H1 (cell line): ENCODE measurements at regions not wholly inside any gene's neighbourhood (a gene's known extent, or its start where the extent isn't known, plus 50 kb on each side); places are given as distances from the start of the nearest gene placed in this dataset.

Experiments used
- CTCF ChIA-PET: fragments of 300-600 bp; sonication (Branson Sonifier 250); formaldehyde crosslinking; loops from one replicate; lab custom pipeline; 2021; ENCODE audit not compliant: partially characterized antibody; lab: Charles Lee
- POLR2A ChIA-PET: fragments of 300-600 bp; sonication (Branson Sonifier 250); formaldehyde crosslinking; loops from one replicate; lab custom pipeline; 2021; ENCODE audit warnings: inconsistent platforms; ENCODE audit not compliant: partially characterized antibody; lab: Charles Lee
- DNase-seq, 2 experiments: peaks; one replicate each; pipeline versions ENCODE4 v3.0.0 to v3.0.0-alpha.2; 2010 to 2022; ENCODE audit warnings: low spot score in 2 of 2, low read depth in 1 of 2, mixed read lengths in 1 of 2
- FAIRE-seq: peaks from 2 replicates; lab custom pipeline; 2011; peaks lifted over from hg19 to GRCh38; lab: Jason Lieb, UNC
- H2AFZ ChIP-seq: 2 replicates; pipeline ENCODE4 v1.8.1; 2012; ENCODE audit warnings: low read length, inconsistent platforms
- H2AK5ac ChIP-seq: 2 replicates; pipeline ENCODE4 v1.6.1; 2013; ENCODE audit warnings: low read depth, low read length
- H2BK120ac ChIP-seq: replicated peaks from 2 replicates; pipeline ENCODE3; 2013; ENCODE audit warnings: low read depth, low read length, inconsistent platforms
- H2BK12ac ChIP-seq: 2 replicates; pipeline ENCODE4 v1.6.1; 2013; ENCODE audit warnings: low read depth, low read length
- H2BK15ac ChIP-seq: 2 replicates; pipeline ENCODE4 v1.6.1; 2013; ENCODE audit warnings: low read length
- H2BK20ac ChIP-seq: 2 replicates; pipeline ENCODE4 v1.6.1; 2013; ENCODE audit warnings: low read length
- H2BK5ac ChIP-seq: 2 replicates; pipeline ENCODE4 v1.6.1; 2013; ENCODE audit warnings: low read depth, low read length
- H3K14ac ChIP-seq: 2 replicates; pipeline ENCODE4 v1.6.1; 2013; ENCODE audit warnings: inconsistent platforms; ENCODE audit not compliant: insufficient read length
- H3K18ac ChIP-seq: 2 replicates; pipeline ENCODE4 v1.6.1; 2013; ENCODE audit warnings: low read length; ENCODE audit errors: extremely low read depth
- H3K23ac ChIP-seq: 2 replicates; pipeline ENCODE4 v1.6.1; 2013; ENCODE audit warnings: inconsistent platforms; ENCODE audit not compliant: insufficient read length
- H3K23me2 ChIP-seq: 2 replicates; pipeline ENCODE4 v1.6.1; 2013; ENCODE audit warnings: low read depth, low read length
- H3K27ac ChIP-seq: 2 replicates; pipeline ENCODE4 v1.6.1; 2011; ENCODE audit warnings: low read depth, low read length, inconsistent platforms
- H3K27me3 ChIP-seq, 4 experiments: replicated peaks in 1 of 4; 1 replicate in 1 of 4; 2 replicates in 3 of 4; pipeline versions ENCODE4 v1.6.1 to v1.8.1; 2011 to 2013; ENCODE audit warnings: low read length in 3 of 4, mild to moderate bottlenecking in 3 of 4, inconsistent platforms in 2 of 4, mixed read lengths in 2 of 4, moderate library complexity in 1 of 4; ENCODE audit not compliant: control insufficient read depth in 3 of 4, insufficient read depth in 3 of 4; ENCODE audit errors: extremely low read depth in 1 of 4
- H3K36me3 ChIP-seq, 4 experiments: 2 replicates each; pipeline versions ENCODE4 v1.6.1 to v1.8.1; 2011 to 2013; ENCODE audit warnings: mild to moderate bottlenecking in 4 of 4, low read length in 3 of 4, moderate library complexity in 2 of 4, control low read depth in 1 of 4, inconsistent platforms in 1 of 4; ENCODE audit not compliant: insufficient read depth in 4 of 4, control insufficient read depth in 2 of 4
- H3K4ac ChIP-seq: replicated peaks from 2 replicates; pipeline ENCODE3; 2013; ENCODE audit warnings: low read length, low read depth, mixed read lengths, inconsistent platforms; ENCODE audit not compliant: insufficient read length
- H3K4me1 ChIP-seq, 4 experiments: replicated peaks in 1 of 4; 1 replicate in 1 of 4; 2 replicates in 3 of 4; pipeline versions ENCODE4 v1.6.1 to v1.8.1; 2011 to 2013; ENCODE audit warnings: low read length in 3 of 4, inconsistent platforms in 2 of 4, mixed read lengths in 1 of 4; ENCODE audit not compliant: insufficient read depth in 4 of 4, control insufficient read depth in 3 of 4
- H3K4me2 ChIP-seq, 2 experiments: 2 replicates each; pipeline versions ENCODE4 v1.6.1 to v1.8.1; 2011 to 2013; ENCODE audit warnings: low read depth in 2 of 2, low read length in 2 of 2, control low read depth in 1 of 2, inconsistent platforms in 1 of 2, mild to moderate bottlenecking in 1 of 2; ENCODE audit not compliant: insufficient read depth in 1 of 2
- H3K4me3 ChIP-seq, 4 experiments: fragments of 200-600, 300-600 bp in 1 of 4; sonication (generic), shearing (Covaris generic), sonication (Bioruptor Twin) in 1 of 4; 2 replicates each; pipeline versions ENCODE4 v1.5.1 to v1.8.1; 2011 to 2016; ENCODE audit warnings: low read length in 4 of 4, low read depth in 3 of 4, control low read depth in 2 of 4, inconsistent platforms in 2 of 4, mild to moderate bottlenecking in 2 of 4, mixed read lengths in 1 of 4, moderate library complexity in 1 of 4; ENCODE audit not compliant: insufficient read depth in 2 of 4; ENCODE audit errors: extremely low read depth in 1 of 4
- H3K56ac ChIP-seq: replicated peaks from 2 replicates; pipeline ENCODE3; 2013; ENCODE audit warnings: low read depth, mild to moderate bottlenecking, mixed read lengths, low read length, inconsistent platforms; ENCODE audit not compliant: insufficient read length
- H3K79me1 ChIP-seq: 2 replicates; pipeline ENCODE4 v1.6.1; 2013; ENCODE audit warnings: low read depth, low read length, control low read depth
- H3K79me2 ChIP-seq, 2 experiments: 2 replicates each; pipeline versions ENCODE4 v1.6.1 to v1.8.1; 2012 to 2013; ENCODE audit warnings: low read length in 2 of 2, mild to moderate bottlenecking in 2 of 2, inconsistent platforms in 1 of 2; ENCODE audit not compliant: insufficient read depth in 2 of 2, control insufficient read depth in 1 of 2
- H3K9ac ChIP-seq, 4 experiments: replicated peaks in 1 of 4; 1 replicate in 1 of 4; 2 replicates in 3 of 4; pipeline versions ENCODE4 v1.6.1 to v1.8.1; 2011 to 2013; ENCODE audit warnings: low read depth in 3 of 4, low read length in 3 of 4, control low read depth in 2 of 4, mild to moderate bottlenecking in 2 of 4, moderate library complexity in 2 of 4, inconsistent platforms in 1 of 4; ENCODE audit errors: extremely low read depth in 1 of 4
- H3K9me3 ChIP-seq, 2 experiments: 2 replicates each; pipeline versions ENCODE4 v1.6.1 to v1.8.1; 2012 to 2013; ENCODE audit warnings: mild to moderate bottlenecking in 2 of 2, moderate library complexity in 2 of 2, control low read depth in 1 of 2, inconsistent platforms in 1 of 2, low read depth in 1 of 2, low read length in 1 of 2, mixed read lengths in 1 of 2; ENCODE audit not compliant: insufficient read depth in 2 of 2
- H4K20me1 ChIP-seq, 2 experiments: replicated peaks in 1 of 2; 2 replicates each; pipeline versions ENCODE3 to v1.8.1; 2011 to 2013; ENCODE audit warnings: inconsistent platforms in 2 of 2, low read length in 2 of 2, mild to moderate bottlenecking in 1 of 2; ENCODE audit not compliant: insufficient read depth in 2 of 2, control insufficient read depth in 1 of 2
- H4K5ac ChIP-seq: 2 replicates; pipeline ENCODE4 v1.6.1; 2013; ENCODE audit warnings: low read length, low read depth, mixed read lengths, inconsistent platforms; ENCODE audit not compliant: insufficient read length
- H4K8ac ChIP-seq: 2 replicates; pipeline ENCODE4 v1.8.0; 2013; ENCODE audit warnings: mild to moderate bottlenecking, moderate library complexity, low read length, inconsistent platforms; ENCODE audit not compliant: insufficient read depth; ENCODE audit errors: extremely low read depth
- H4K91ac ChIP-seq: replicated peaks from 2 replicates; pipeline ENCODE3; 2013; ENCODE audit warnings: low read length, mixed read lengths, inconsistent platforms; ENCODE audit not compliant: insufficient read length
- EGR1 ChIP-seq: IDR thresholded peaks from 2 replicates; pipeline ENCODE4 v1.6.1; 2011; ENCODE audit warnings: low read depth, low read length, borderline replicate concordance
- HDAC6 ChIP-seq: IDR thresholded peaks from one replicate; pipeline ENCODE4 v1.7.1; 2012; ENCODE audit warnings: low read depth, mild to moderate bottlenecking, inconsistent platforms, low read length, moderate library complexity
- RAD21 ChIP-seq, 2 experiments: IDR thresholded peaks in 1 of 2; conservative IDR thresholded peaks in 1 of 2; 2 replicates each; pipeline ENCODE4 v1.6.1; 2011; ENCODE audit warnings: low read depth in 2 of 2, low read length in 2 of 2, improper control_type of control experiment in 1 of 2, inconsistent platforms in 1 of 2, mild to moderate bottlenecking in 1 of 2, moderate library complexity in 1 of 2
- WGBS, 2 experiments: shearing (Covaris generic) in 1 of 2; methylation state at CpG; one replicate each; pipeline versions ENCODE4 v1.1.6 to v1.1.7; 2013 to 2015; ENCODE audit warnings: low lambda C conversion rate in 2 of 2, mixed read lengths in 2 of 2, inconsistent platforms in 1 of 2, low coverage in 1 of 2, missing lambda C conversion rate in 1 of 2; ENCODE audit not compliant: insufficient replicate concordance in 2 of 2, insufficient coverage in 1 of 2, insufficient read length in 1 of 2; ENCODE audit errors: extremely low coverage in 1 of 2, missing lambda C conversion rate in 1 of 2; 5-methylcytosine and 5-hydroxymethylcytosine counted together
- TF ChIP-seq, protein P1 (sequence below), 3 experiments: IDR thresholded peaks; 1 replicate in 2 of 3; 2 replicates in 1 of 3; pipeline versions ENCODE4 v1.5.1 to v1.6.1; 2011; ENCODE audit warnings: low read length in 3 of 3, mild to moderate bottlenecking in 3 of 3, inconsistent platforms in 2 of 3, low read depth in 1 of 3, moderate library complexity in 1 of 3; ENCODE audit not compliant: insufficient read depth in 1 of 3; ENCODE audit errors: control extremely low read depth in 1 of 3

DNA sequence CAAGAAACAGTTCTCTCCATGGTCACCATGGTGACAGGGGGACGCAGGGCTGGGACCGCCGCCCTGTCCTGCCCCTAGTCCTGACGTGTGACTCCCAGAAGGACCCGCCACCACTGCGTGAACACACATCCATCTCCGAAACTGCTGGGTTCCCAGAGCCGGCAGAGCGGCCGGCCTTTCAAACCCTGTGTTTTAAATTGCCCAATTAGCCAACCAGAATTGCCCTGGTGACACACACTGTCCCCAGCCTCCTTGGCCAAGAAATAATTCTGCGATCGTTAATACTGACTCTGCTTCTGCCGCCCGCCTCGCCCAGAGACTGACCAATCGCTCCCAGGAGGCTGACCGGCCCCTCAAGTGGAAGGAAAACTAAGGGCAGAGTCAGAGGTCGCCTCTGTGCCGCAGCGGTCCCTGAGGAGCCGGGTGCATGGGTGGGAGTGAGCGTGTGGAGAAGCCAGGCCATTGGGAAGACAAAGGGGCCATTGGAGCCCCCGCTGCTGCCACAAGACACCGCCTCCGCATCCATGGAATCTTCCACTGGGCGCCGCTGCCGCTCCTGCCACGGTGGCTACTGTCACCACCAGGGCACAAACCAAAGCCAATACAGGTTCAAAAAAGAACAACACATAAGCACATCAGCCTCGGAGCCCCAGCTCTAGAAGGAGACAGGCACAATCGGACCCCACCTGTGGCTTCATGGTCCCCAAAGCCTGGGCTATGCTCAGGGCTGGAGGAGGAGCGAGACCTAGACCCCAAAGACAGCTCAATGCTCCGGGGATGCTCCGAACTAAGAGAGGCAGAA, 273.2 kb downstream of the NPHP4 start:
- Histone ChIP-seq H2BK5ac (no peak overlapping the region), H3K79me1 (no peaks in the 10 kb centered on the region), H3K9me3 (peaks cover 6 to 9% of the 10 kb centered on the region in 2 experiments; a peak in 2 of 4 replicates), H4K8ac (no peak overlapping the region), H3K14ac (no peak overlapping the region), H2AK5ac (no peak overlapping the region), H3K36me3 (no peaks in the 10 kb centered on the region), H3K4me3 (no peak overlapping the region), H3K4me1 (peaks cover 3 to 18% (median 13%) of the 10 kb centered on the region in 4 experiments), H2BK12ac (peak overlapping the region; percentile 50; the same call in 1 of the 2 replicates), H3K56ac (no peak overlapping the region), H4K91ac (peak overlapping the region; percentile 56), H3K4ac (no peak overlapping the region), H2BK15ac (no peak overlapping the region), H3K23ac (no peak overlapping the region)
- WGBS, 2 experiments: 76% methylated on average over 33 of the region's 34 CpGs; no CpG with 5 or more reads in 1 of the 2 experiments
- POLR2A ChIA-PET: no interaction called here
- no peak for FAIRE-seq
- no peak for DNase-seq
- CTCF ChIA-PET: interaction anchor here (0.8 to 8.8 kb wide), 8 partner anchors 10 to 209 kb away, joined by 3 to 40 read pairs (median 4); no protein-coding TSS in a partner anchor
- TF ChIP-seq EGR1 (no peak), RAD21 (IDR thresholded peaks at IDR 0.05 in 1 of 2, conservative IDR thresholded peaks at IDR 0.05 in 1 of 2; ENCODE audit: low read depth in 2 of 2, low read length in 2 of 2) (peak; percentile 61 to 67), HDAC6 (no peak)
- TF ChIP-seq, protein P1, sequence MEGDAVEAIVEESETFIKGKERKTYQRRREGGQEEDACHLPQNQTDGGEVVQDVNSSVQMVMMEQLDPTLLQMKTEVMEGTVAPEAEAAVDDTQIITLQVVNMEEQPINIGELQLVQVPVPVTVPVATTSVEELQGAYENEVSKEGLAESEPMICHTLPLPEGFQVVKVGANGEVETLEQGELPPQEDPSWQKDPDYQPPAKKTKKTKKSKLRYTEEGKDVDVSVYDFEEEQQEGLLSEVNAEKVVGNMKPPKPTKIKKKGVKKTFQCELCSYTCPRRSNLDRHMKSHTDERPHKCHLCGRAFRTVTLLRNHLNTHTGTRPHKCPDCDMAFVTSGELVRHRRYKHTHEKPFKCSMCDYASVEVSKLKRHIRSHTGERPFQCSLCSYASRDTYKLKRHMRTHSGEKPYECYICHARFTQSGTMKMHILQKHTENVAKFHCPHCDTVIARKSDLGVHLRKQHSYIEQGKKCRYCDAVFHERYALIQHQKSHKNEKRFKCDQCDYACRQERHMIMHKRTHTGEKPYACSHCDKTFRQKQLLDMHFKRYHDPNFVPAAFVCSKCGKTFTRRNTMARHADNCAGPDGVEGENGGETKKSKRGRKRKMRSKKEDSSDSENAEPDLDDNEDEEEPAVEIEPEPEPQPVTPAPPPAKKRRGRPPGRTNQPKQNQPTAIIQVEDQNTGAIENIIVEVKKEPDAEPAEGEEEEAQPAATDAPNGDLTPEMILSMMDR (IDR thresholded peaks at IDR 0.05; ENCODE audit: control extremely low read depth in 1 of 3, insufficient read depth in 1 of 3, low read depth in 1 of 3, low read length in 3 of 3): peak; percentile 37 to 47 (median 42)
- TF ChIP-seq, all 59 proteins: peak for 2
- H3K18ac ChIP-seq: no peak overlapping the region
- H2BK20ac ChIP-seq: no peak overlapping the region
- H2AFZ ChIP-seq: 0 out of 2 replicates have a peak overlapping the region, but pooled peaks have one; percentile 40
- no peak overlapping the region for H3K27ac ChIP-seq
- H3K4me2 ChIP-seq: no peak overlapping the region
- H2BK120ac ChIP-seq: no peak overlapping the region
- H3K9ac ChIP-seq: no peak overlapping the region
- H3K27me3 ChIP-seq: peaks cover 0 to 2% (median 0%) of the 10 kb centered on the region in 4 experiments; a peak in 3 of 7 replicates
- no peak overlapping the region for H4K5ac ChIP-seq
- no peaks in the 10 kb centered on the region for H4K20me1 ChIP-seq
- H3K79me2 ChIP-seq: no peaks in the 10 kb centered on the region
- H3K23me2 ChIP-seq: no peaks in the 10 kb centered on the region
